ENCODE measurements at regions not wholly inside any gene's neighbourhood (a gene's known extent, or its start where the extent isn't known, plus 50 kb on each side); places are given as distances from the start of the nearest gene placed in this dataset.

DNA sequence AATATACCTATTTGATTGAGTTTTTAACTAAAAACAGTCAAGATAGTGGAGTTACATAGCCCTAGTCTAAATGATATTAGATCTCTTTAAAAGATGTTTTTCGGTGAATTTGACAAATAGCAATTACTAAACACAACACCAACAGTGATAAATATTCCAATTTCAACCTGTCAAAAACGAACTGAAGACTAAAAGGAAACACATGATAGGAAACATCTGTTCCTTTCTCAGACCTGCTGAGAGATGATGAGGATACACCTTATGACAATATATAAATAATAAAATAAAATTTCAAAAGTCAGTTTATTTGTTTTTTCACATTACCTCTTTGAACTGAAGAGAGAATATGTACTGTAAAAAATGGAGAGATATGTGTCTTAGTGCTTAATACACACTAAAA, 232.7 kb downstream of the RASSF9 start:
- H3K36me3 Mint-ChIP-seq (ENCODE audit: low read depth): no peaks in the 10 kb centered on the region

DNA sequence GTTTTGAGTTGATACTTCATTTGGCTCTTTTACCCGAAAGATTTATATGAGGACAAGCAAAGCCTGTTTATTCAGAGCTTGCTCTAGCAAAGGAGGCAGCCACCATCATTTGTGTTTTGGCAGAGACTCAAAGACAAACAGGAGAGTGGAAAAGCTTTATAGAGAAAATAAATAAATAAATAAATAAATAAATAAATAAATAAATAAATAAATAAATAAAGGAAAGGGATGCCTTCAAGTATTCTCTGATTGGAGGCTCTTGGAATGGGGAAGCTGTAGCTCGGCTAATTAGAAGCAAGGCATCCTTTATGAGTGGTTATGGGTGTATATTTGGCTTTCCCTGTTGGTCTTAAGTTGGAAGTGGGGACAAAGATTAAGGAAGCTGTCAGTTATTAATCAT, 229.8 kb downstream of the RASSF9 start:
- TF ChIP-seq, protein P1, sequence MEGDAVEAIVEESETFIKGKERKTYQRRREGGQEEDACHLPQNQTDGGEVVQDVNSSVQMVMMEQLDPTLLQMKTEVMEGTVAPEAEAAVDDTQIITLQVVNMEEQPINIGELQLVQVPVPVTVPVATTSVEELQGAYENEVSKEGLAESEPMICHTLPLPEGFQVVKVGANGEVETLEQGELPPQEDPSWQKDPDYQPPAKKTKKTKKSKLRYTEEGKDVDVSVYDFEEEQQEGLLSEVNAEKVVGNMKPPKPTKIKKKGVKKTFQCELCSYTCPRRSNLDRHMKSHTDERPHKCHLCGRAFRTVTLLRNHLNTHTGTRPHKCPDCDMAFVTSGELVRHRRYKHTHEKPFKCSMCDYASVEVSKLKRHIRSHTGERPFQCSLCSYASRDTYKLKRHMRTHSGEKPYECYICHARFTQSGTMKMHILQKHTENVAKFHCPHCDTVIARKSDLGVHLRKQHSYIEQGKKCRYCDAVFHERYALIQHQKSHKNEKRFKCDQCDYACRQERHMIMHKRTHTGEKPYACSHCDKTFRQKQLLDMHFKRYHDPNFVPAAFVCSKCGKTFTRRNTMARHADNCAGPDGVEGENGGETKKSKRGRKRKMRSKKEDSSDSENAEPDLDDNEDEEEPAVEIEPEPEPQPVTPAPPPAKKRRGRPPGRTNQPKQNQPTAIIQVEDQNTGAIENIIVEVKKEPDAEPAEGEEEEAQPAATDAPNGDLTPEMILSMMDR (IDR thresholded peaks at IDR 0.05): no peak
- Mint-ChIP-seq H3K4me1 (ENCODE audit: low read depth) (no peaks in the 10 kb centered on the region), H3K36me3 (ENCODE audit: low read depth) (no peaks in the 10 kb centered on the region), H3K27ac (ENCODE audit: unreplicated experiment) (no peak overlapping the region), H3K4me3 (ENCODE audit: unreplicated experiment) (no peak overlapping the region), H3K9me3 (ENCODE audit: low read depth) (no peaks in the 10 kb centered on the region), H3K27me3 (ENCODE audit: low read depth) (peaks cover 15% of the 10 kb centered on the region)
- DNase-seq (ENCODE audit: low spot score): no peak

More for the DNA sequence above, 232.7 kb downstream of the RASSF9 start:
- DNase-seq (ENCODE audit: low spot score): no peak
- no peaks in the 10 kb centered on the region for H3K4me1 Mint-ChIP-seq (ENCODE audit: low read depth)
- H3K27ac Mint-ChIP-seq (ENCODE audit: unreplicated experiment): no peak overlapping the region
- peaks cover 14% of the 10 kb centered on the region for H3K27me3 Mint-ChIP-seq (ENCODE audit: low read depth)
- peaks cover under 1% of the 10 kb centered on the region for H3K9me3 Mint-ChIP-seq (ENCODE audit: low read depth)
- TF ChIP-seq, protein P1 (IDR thresholded peaks at IDR 0.05): no peak
- H3K4me3 Mint-ChIP-seq (ENCODE audit: unreplicated experiment): no peak overlapping the region

DNA sequence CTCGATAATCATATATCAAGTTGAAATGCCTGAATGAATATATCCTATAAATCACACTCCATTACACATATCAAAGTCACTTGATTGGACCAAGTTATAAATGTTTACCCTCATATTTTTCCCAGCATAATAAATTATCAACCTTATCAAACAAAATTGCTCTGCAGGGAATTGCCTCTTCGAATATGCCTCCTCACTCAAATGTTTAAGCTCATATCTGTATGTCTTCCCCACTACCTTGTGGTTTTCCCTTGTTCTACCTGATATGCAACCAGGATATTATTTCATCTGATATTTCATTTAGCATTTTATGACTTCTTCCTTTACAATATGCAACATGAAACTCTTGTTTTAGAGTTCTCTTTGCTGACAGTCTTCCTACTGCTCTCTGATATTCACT, 226.4 kb downstream of the RASSF9 start:
- Mint-ChIP-seq H3K27ac (ENCODE audit: unreplicated experiment) (no peak overlapping the region), H3K4me3 (ENCODE audit: unreplicated experiment) (no peak overlapping the region), H3K4me1 (ENCODE audit: low read depth) (no peaks in the 10 kb centered on the region), H3K9me3 (ENCODE audit: low read depth) (peaks cover 5% of the 10 kb centered on the region), H3K27me3 (ENCODE audit: low read depth) (peaks cover 15% of the 10 kb centered on the region), H3K36me3 (ENCODE audit: low read depth) (peaks cover 2% of the 10 kb centered on the region)
- TF ChIP-seq, protein P1 (IDR thresholded peaks at IDR 0.05): no peak
- no peak for DNase-seq (ENCODE audit: low spot score)

DNA sequence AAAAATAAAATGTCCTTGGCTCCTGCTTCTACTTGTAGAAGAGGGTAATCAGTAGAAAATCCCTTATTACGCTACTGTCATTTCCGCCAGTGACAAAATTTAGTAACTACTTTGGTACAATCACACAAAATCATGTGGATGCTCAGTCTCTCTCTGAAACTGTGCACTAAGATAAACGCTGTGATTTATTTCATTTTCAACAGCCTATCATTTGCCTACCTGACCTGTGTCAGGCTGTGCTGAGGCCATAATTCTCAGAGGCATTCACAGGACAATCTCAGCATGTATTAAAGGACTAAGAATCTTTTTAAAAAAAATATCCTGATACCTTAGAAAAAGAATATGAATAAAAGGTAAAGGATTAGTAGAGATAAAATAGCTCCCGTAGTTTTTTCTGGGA, 226.0 kb downstream of the RASSF9 start:
- Mint-ChIP-seq H3K4me3 (ENCODE audit: unreplicated experiment) (no peak overlapping the region), H3K9me3 (ENCODE audit: low read depth) (peaks cover 5% of the 10 kb centered on the region), H3K27ac (ENCODE audit: unreplicated experiment) (no peak overlapping the region), H3K4me1 (ENCODE audit: low read depth) (no peaks in the 10 kb centered on the region), H3K36me3 (ENCODE audit: low read depth) (peaks cover 2% of the 10 kb centered on the region), H3K27me3 (ENCODE audit: low read depth) (peaks cover 16% of the 10 kb centered on the region)
- DNase-seq (ENCODE audit: low spot score): no peak
- TF ChIP-seq, protein P1 (IDR thresholded peaks at IDR 0.05): no peak

DNA sequence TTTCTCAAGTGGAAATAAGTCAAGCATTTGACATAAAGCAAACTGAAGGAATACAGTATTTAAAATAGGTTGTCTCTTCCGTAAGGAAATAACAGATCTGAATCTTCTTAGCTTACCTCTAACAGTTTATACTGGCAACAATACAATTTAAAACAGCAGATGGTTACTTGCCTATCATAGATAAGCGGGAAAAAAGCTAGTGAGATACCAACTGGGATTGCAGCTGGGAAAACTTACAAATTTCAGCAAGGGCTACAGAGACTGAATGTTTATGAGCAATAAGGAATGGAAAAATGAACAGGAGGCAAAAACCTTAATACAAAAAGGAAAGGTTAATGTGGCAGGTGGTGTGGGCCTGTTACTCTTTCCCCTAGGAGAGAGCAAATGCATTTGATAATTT, 220.0 kb downstream of the RASSF9 start:
- DNase-seq (ENCODE audit: low spot score): no peak
- Mint-ChIP-seq H3K9me3 (ENCODE audit: low read depth) (peaks cover 5% of the 10 kb centered on the region), H3K27ac (ENCODE audit: unreplicated experiment) (no peak overlapping the region), H3K4me1 (ENCODE audit: low read depth) (no peaks in the 10 kb centered on the region), H3K27me3 (ENCODE audit: low read depth) (peaks cover 20% of the 10 kb centered on the region), H3K4me3 (ENCODE audit: unreplicated experiment) (no peak overlapping the region), H3K36me3 (ENCODE audit: low read depth) (peaks cover 2% of the 10 kb centered on the region)
- TF ChIP-seq, protein P1 (IDR thresholded peaks at IDR 0.05): no peak

Data from chondrocyte (in vitro differentiated cells).